ENCODE measurements at regions not wholly inside any gene's neighbourhood (a gene's known extent, or its start where the extent isn't known, plus 50 kb on each side); places are given as distances from the start of the nearest gene placed in this dataset.
"Not testable (repeated sequence)": the region's sequence is repeated elsewhere in the genome, so short reads cannot be mapped to it uniquely, and the experiment has no call there.

DNA sequence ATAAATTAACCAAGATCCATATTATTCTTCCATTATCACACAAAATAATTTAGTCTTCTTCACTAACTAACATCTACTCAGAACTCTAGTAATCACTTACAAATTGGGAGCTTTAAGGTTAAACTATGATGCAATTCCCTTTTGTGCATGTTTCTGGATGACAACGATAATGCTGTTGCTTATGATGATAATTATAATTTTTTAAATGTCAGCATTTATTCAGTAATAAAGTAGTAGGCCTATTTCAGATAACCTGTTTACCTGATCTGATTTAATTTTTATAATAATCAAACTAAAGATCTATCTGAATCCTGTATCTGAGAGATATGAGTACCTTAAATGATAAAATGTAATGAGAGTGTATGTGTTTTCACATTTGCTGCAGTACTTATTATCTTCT lies 507.8 kb upstream of the GRID2 start:
- H3K9ac ChIP-seq (ENCODE audit: low read depth, low read length), result no peak overlapping the region
- H3K4me1 ChIP-seq (ENCODE audit: insufficient read depth, low read length), result no peaks in the 10 kb centered on the region
- no peaks in the 10 kb centered on the region for H3K9me3 ChIP-seq (ENCODE audit: control insufficient read depth, insufficient read depth, low read length)
- H3K36me3 ChIP-seq (ENCODE audit: insufficient read depth, low read length), result no peaks in the 10 kb centered on the region

DNA sequence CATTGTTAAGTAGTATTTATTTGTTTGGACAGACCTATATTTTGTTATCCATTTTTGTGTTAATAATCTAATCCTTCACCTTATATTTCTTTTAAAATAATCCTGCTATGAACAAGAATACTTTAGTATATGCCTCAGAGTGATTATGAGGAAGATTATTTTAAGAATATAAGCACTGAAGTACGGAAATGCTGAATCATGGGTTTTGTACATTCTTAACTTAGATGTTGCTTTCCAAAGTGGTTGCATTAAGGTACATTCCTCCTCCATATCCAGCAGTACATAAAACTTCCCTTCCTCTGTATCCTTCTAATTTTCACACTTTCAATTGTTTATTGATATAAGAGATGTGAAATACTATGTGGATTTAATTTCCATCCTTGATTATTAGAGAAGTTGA lies 491.4 kb upstream of the GRID2 start:
- H3K9me3 ChIP-seq (ENCODE audit: control insufficient read depth, insufficient read depth, low read length), result no peaks in the 10 kb centered on the region
- H3K36me3 ChIP-seq (ENCODE audit: insufficient read depth, low read length), result no peaks in the 10 kb centered on the region
- no peak overlapping the region for H3K9ac ChIP-seq (ENCODE audit: low read depth, low read length)
- H3K4me1 ChIP-seq (ENCODE audit: insufficient read depth, low read length), result no peaks in the 10 kb centered on the region

DNA sequence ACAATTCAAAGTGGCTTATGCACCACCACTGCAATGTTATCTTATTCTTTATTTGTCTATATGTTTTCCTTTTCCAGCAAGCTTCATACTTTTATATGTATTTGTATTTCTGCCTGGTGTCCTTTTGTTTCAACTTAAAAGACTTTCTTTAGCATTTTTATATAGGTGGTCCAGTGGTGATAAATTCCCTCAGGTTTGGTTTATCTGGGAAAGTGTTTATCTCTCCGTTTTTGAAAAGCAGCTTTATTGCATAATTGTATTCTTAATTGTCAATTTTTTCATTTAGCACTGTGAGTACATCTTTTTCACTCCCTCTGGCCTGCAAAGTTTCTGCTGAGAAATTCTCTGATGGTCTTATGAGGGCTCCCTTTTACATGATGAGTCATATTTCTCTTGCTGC lies 479.0 kb upstream of the GRID2 start:
- Histone ChIP-seq H3K9ac (ENCODE audit: low read depth, low read length) (no peak overlapping the region), H3K36me3 (ENCODE audit: insufficient read depth, low read length) (no peaks in the 10 kb centered on the region), H3K9me3 (ENCODE audit: control insufficient read depth, insufficient read depth, low read length) (peaks cover 7% of the 10 kb centered on the region; the same call in 1 of the 2 replicates), H3K4me1 (ENCODE audit: insufficient read depth, low read length) (no peaks in the 10 kb centered on the region)

DNA sequence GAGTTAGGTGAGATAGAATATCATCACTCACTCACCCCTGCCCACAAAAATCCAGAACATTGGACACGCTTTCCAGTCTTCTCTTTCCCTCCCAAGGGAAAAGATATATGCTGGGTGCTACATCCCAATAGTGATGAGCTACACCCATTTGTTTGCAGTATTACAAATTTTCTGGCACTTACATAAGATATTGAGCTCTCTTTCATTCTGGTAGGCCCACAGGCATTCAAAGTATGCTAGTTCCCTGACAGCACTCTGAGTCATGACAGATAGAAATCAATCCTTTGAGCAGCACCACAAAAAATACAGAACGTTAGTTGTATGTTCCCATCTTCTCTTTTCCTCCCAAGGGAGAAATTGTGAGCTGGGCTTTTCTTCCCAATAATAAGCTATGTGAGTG lies 477.6 kb upstream of the GRID2 start:
- Histone ChIP-seq H3K9me3 (ENCODE audit: control insufficient read depth, insufficient read depth, low read length) (peaks cover 5% of the 10 kb centered on the region; the same call in 1 of the 2 replicates), H3K9ac (ENCODE audit: low read depth, low read length) (no peak overlapping the region), H3K4me1 (ENCODE audit: insufficient read depth, low read length) (0 out of 2 replicates have a peak, but pooled peaks cover 6% of the 10 kb centered on the region), H3K36me3 (ENCODE audit: insufficient read depth, low read length) (no peaks in the 10 kb centered on the region)

DNA sequence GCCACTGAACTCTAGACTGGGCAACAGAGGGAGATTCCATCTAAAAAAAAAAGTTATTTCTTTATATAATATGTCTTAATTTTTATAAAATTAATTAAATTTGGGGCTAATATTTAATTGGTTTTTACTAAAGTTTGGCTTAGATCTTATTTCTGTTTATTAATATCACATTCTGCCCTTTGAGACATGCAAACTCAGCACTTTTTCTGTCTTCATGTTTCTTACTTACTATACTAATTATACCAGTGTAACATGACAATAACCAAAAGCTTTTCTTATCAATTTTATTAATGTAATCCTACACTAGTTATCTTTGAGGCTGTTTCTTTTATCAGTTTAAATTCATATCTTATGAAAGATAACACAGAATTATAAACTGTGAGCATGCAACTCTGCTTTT lies 475.9 kb upstream of the GRID2 start:
- 0 out of 2 replicates have a peak, but pooled peaks cover 6% of the 10 kb centered on the region for H3K4me1 ChIP-seq (ENCODE audit: insufficient read depth, low read length)
- H3K36me3 ChIP-seq (ENCODE audit: insufficient read depth, low read length), result no peaks in the 10 kb centered on the region
- no peak overlapping the region for H3K9ac ChIP-seq (ENCODE audit: low read depth, low read length)
- 0 out of 2 replicates have a peak, but pooled peaks cover 5% of the 10 kb centered on the region for H3K9me3 ChIP-seq (ENCODE audit: control insufficient read depth, insufficient read depth, low read length)

DNA sequence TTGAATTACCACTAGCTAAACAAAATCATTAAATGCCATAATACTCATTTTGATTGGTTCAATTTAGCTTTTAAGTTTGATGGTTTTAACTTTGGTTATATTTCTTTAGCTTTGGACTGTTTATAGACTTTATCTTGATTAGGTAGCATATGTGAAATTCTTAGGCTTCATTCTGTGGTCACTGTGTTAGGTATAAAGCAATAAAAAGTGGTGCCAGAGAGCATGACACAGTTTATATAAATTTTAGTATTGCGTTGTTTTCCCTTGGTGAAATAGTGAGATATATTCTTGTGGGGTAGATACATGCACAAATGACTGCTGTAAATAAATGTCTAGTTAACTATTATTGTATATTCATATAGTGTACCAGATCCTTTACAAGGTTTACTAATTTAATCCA lies 474.2 kb upstream of the GRID2 start:
- no peak overlapping the region for H3K9ac ChIP-seq (ENCODE audit: low read depth, low read length)

DNA sequence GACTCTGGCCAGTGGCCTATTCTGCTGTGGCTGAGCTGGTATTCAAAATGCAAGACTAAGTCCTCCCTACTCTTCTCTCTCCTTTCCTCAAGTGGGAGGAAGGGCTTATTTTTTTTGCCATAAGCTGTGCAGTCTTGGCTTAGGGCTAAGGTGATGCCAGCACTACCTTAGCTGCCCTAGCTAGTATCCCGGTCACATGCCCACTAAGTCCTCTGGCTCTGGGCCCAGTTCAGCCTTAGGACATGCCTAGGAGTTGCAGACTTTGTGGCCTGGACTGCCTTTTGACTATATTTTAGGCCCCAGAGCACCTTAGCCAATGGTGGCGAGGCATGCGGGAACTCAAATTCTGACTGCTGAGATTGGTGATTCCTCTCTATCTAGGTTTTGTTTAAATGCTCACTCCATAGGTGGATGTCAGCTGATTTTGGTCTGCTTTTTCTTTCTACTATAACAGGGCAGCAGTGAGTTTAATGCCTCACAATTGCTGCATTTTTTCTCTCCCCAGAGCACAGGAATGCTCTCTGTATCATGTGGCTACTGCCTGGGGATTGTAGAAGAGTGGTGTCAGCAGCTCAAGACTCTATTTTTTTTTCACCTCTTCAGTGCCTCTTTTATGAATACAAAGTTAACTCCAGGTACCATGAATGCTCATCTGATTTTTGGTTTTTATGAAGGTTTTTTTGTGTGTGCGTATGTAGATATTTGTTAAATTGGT lies 472.9 kb upstream of the GRID2 start:
- 0 out of 2 replicates have a peak, but pooled peaks cover 6% of the 10 kb centered on the region for H3K9me3 ChIP-seq (ENCODE audit: control insufficient read depth, insufficient read depth, low read length)
- H3K9ac ChIP-seq (ENCODE audit: low read depth, low read length), result no peak overlapping the region
- no peaks in the 10 kb centered on the region for H3K36me3 ChIP-seq (ENCODE audit: insufficient read depth, low read length)

More for the DNA sequence above, 474.2 kb upstream of the GRID2 start:
- Histone ChIP-seq H3K4me1 (ENCODE audit: insufficient read depth, low read length) (0 out of 2 replicates have a peak, but pooled peaks cover 6% of the 10 kb centered on the region), H3K36me3 (ENCODE audit: insufficient read depth, low read length) (no peaks in the 10 kb centered on the region), H3K9me3 (ENCODE audit: control insufficient read depth, insufficient read depth, low read length) (0 out of 2 replicates have a peak, but pooled peaks cover 10% of the 10 kb centered on the region)

DNA sequence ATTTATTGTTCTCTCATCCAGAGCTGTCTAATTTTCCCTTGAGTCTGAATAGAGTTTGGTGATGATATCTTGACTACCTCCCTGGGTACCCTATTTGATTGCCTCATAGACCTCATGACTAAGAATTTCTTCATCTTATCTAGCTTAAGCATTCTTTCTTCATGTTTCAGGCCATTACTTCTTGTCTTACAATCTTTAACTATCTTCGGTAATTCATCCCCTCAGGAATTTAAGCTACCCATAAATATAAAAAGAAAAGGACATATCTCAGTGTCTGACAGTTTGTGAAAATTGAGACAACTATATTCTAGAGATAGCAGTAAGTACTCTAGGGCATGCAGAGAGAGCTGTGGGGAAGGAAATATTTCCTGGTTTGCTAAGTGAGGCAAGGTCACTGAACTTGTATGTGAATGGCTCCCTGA lies 466.1 kb upstream of the GRID2 start:
- 0 out of 2 replicates have a peak, but pooled peaks cover 6% of the 10 kb centered on the region for H3K9me3 ChIP-seq (ENCODE audit: control insufficient read depth, insufficient read depth, low read length)
- no peaks in the 10 kb centered on the region for H3K4me1 ChIP-seq (ENCODE audit: insufficient read depth, low read length)
- H3K9ac ChIP-seq (ENCODE audit: low read depth, low read length), result no peak overlapping the region
- no peaks in the 10 kb centered on the region for H3K36me3 ChIP-seq (ENCODE audit: insufficient read depth, low read length)

More for the DNA sequence above, 472.9 kb upstream of the GRID2 start:
- H3K4me1 ChIP-seq (ENCODE audit: insufficient read depth, low read length), result 0 out of 2 replicates have a peak, but pooled peaks cover 6% of the 10 kb centered on the region

DNA sequence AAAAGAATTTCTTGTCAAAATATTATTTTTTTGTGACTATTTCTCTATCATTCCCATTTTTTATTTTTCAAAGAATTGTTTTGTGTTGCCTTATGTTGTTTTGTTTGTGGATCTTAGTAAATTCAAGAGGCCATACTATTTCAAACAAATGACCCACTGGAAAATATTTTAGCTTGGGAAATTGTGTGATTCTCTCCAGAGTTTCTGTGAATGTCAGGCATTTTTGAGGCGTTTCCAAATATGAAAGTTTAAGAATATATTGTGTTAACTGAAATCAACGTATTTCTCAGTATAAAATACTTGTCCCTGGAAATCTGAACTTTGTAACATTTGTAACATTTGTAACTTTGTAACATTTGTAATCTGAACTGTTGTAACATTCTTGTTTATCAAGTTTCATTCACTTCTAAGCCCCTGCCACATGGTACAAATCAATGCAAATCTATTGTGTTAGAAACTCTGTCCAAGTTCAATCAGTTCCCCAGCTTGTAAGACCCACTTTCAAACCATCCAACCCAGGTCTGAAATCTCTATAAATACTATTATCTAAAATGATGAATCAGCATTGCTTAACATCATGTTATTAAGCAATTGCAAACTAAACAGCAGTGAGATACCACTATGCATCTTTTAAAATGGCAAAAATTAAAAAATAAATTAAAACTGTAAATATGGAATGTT lies 465.4 kb upstream of the GRID2 start:
- Histone ChIP-seq H3K36me3 (ENCODE audit: insufficient read depth, low read length) (no peaks in the 10 kb centered on the region), H3K9me3 (ENCODE audit: control insufficient read depth, insufficient read depth, low read length) (0 out of 2 replicates have a peak, but pooled peaks cover under 1% of the 10 kb centered on the region)

DNA sequence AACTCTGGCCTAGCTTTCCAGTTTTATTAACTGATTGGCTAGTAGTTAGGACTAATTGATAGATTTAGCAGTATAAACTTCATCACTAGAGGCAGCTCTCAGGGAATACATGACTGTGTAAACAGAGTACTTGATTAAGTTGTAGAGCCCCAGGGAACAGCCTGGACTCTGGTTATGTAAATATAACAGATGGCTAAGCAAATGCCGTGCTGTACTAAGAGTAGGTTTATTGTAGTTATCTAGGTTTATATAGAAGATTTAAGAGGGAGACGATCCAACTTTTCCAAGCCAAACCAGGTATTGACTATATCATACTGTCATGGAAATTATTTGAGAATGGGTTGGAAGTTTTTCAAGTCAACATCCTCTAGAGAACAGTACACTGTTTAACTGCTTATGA lies 463.4 kb upstream of the GRID2 start:
- no peaks in the 10 kb centered on the region for H3K9me3 ChIP-seq (ENCODE audit: control insufficient read depth, insufficient read depth, low read length)
- H3K9ac ChIP-seq (ENCODE audit: low read depth, low read length), result no peak overlapping the region
- no peaks in the 10 kb centered on the region for H3K36me3 ChIP-seq (ENCODE audit: insufficient read depth, low read length)
- H3K4me1 ChIP-seq (ENCODE audit: insufficient read depth, low read length), result no peaks in the 10 kb centered on the region

More for the DNA sequence above, 465.4 kb upstream of the GRID2 start:
- H3K4me1 ChIP-seq (ENCODE audit: insufficient read depth, low read length), result no peaks in the 10 kb centered on the region
- no peak overlapping the region for H3K9ac ChIP-seq (ENCODE audit: low read depth, low read length)

DNA sequence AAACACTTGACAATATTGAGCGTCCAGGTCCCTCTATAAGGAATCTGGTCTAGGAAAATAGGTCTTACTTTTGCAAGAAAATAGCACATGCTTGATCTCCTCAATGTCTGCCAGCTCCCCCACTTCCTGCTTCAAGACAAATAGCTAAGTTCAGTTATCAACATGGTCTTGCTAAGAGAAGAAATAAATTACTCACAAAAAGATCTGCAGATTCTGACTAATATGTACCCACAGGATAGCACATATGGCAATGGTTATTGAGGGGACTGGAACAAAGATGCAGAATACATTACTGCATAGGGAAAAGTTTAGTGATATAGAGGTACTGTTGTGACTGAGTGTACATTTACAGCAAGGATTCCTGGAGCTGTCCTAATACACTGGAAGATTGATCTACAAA lies 457.5 kb upstream of the GRID2 start:
- Histone ChIP-seq H3K9me3 (ENCODE audit: control insufficient read depth, insufficient read depth, low read length) (no peaks in the 10 kb centered on the region), H3K36me3 (ENCODE audit: insufficient read depth, low read length) (no peaks in the 10 kb centered on the region), H3K4me1 (ENCODE audit: insufficient read depth, low read length) (no peaks in the 10 kb centered on the region), H3K9ac (ENCODE audit: low read depth, low read length) (no peak overlapping the region)

DNA sequence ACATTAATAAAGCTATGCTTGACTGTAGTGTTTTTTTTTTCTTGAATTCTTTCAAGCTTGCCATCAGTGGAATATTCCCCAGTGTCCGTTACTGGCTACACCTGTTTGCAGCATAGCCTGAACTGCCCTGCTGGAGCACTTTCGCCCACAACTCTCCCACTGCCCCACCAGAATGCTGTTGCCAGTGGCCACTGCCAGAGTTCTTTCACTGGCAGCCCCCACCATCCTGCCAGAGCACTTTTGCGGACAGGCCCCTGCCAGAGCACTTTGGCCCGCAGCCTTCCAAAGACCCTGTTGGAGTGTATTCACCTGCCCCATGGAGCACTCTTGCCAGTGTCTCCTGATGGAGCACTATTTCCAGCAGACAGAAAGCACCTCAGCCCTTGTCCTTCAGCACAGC lies 452.3 kb upstream of the GRID2 start:
- Histone ChIP-seq H3K36me3 (ENCODE audit: insufficient read depth, low read length) (no peaks in the 10 kb centered on the region), H3K4me1 (ENCODE audit: insufficient read depth, low read length) (no peaks in the 10 kb centered on the region), H3K9me3 (ENCODE audit: control insufficient read depth, insufficient read depth, low read length) (no peaks in the 10 kb centered on the region), H3K9ac (ENCODE audit: low read depth, low read length) (no peak overlapping the region)

DNA sequence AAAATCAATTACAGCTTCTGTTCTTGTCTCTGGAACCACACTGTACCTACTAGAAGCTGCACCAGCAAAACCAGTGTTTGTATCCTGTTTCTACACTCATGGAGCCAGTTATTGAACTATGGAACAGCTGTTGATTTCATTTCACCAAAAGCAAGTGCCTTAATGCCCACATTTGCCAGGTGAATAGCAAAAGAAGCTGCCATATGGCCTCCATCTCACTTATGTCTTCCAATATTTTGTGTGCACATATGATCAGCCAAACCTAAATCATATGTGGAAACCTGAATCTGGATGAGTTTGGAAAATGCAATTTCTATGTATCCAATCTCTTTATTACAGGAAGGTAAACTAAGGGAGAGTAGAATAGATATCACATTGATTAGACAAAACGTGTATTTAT lies 415.8 kb upstream of the GRID2 start:
- H3K4me1 ChIP-seq (ENCODE audit: insufficient read depth, low read length), result no peaks in the 10 kb centered on the region
- H3K9ac ChIP-seq (ENCODE audit: low read depth, low read length), result no peak overlapping the region
- no peaks in the 10 kb centered on the region for H3K36me3 ChIP-seq (ENCODE audit: insufficient read depth, low read length)
- no peaks in the 10 kb centered on the region for H3K9me3 ChIP-seq (ENCODE audit: control insufficient read depth, insufficient read depth, low read length)

DNA sequence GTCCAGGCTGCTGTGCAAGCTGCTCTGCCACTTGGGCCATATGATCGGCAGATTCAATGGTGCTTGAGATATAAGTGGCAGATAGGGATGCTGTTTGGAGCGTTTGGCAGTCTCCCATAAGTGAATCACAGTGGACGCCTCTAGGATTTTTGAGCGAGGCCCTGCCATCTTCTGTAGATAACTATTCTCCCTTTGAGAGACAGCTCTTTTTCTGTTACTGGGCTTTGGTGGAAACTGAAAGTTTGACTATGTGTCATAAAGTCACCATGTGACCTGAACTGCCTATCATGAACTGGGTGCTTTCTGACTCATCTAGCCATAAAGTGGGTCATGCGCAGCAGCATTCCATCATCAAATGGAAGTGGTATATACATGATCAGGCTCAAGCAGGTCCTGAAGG lies 412.5 kb upstream of the GRID2 start:
- H3K9me3 ChIP-seq (ENCODE audit: control insufficient read depth, insufficient read depth, low read length); H3K36me3 ChIP-seq (ENCODE audit: insufficient read depth, low read length); H3K9ac ChIP-seq (ENCODE audit: low read depth, low read length); H3K4me1 ChIP-seq (ENCODE audit: insufficient read depth, low read length): not testable (repeated sequence)

DNA sequence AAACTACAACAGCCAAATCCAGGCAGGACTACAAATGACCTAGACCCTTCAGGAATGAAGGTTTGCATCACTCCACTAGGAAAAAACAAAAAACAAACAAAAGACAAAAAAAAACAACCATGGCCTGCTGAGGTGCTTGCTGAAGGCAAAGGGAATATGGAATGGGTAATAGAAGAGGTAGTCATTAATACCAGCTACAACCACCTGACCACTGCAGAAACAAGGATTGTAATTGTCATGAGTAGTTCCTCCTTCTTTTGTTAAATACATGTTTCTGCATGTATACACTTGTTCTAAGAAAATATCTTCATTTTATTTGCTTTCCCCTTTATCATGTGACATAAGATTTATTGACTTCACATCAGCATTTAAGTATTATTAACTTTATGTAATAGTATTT lies 409.8 kb upstream of the GRID2 start:
- Histone ChIP-seq H3K4me1 (ENCODE audit: insufficient read depth, low read length) (no peaks in the 10 kb centered on the region), H3K9me3 (ENCODE audit: control insufficient read depth, insufficient read depth, low read length) (no peaks in the 10 kb centered on the region), H3K36me3 (ENCODE audit: insufficient read depth, low read length) (no peaks in the 10 kb centered on the region), H3K9ac (ENCODE audit: low read depth, low read length) (no peak overlapping the region)
